ENCODE measurements at regions not wholly inside any gene's neighbourhood (a gene's known extent, or its start where the extent isn't known, plus 50 kb on each side); places are given as distances from the start of the nearest gene placed in this dataset.

- Histone ChIP-seq H3K4me2 (ENCODE audit: insufficient read depth, insufficient read length, low read length) (no peak overlapping the region), H3K9ac (ENCODE audit: extremely low read depth, insufficient read length, low read length) (no peak overlapping the region), H3K18ac (ENCODE audit: insufficient read length, low read depth, low read length) (no peak overlapping the region), H3K4me1 (ENCODE audit: insufficient read depth, low read length) (no peaks in the 10 kb centered on the region), H2AK5ac (ENCODE audit: insufficient read length, low read length) (no peak overlapping the region), H3K79me2 (ENCODE audit: insufficient read depth, low read length) (no peaks in the 10 kb centered on the region), H2BK15ac (ENCODE audit: low read depth, low read length) (no peak overlapping the region), H4K20me1 (ENCODE audit: control insufficient read depth, insufficient read depth, insufficient read length) (no peaks in the 10 kb centered on the region), H3K27ac (ENCODE audit: insufficient read length, low read depth, low read length) (no peak overlapping the region), H2AFZ (ENCODE audit: low read length) (no peak overlapping the region), H2BK12ac (ENCODE audit: insufficient read length, low read depth, low read length) (no peak overlapping the region), H4K5ac (ENCODE audit: insufficient read length, low read depth, low read length) (no peak overlapping the region), H3K79me1 (ENCODE audit: insufficient read depth, low read depth, low read length, poor library complexity, severe bottlenecking) (no peaks in the 10 kb centered on the region), H2BK120ac (ENCODE audit: low read depth, low read length, poor library complexity, severe bottlenecking) (no peak overlapping the region), H2BK20ac (ENCODE audit: low read depth, low read length, poor library complexity, severe bottlenecking) (no peak overlapping the region), H3K14ac (ENCODE audit: insufficient read depth, low read length) (no peak overlapping the region), H3K9me3 (ENCODE audit: control insufficient read depth, low read depth, low read length) (no peaks in the 10 kb centered on the region), H3K4ac (ENCODE audit: low read depth, low read length) (no peak overlapping the region), H3T11ph (ENCODE audit: low read length) (no peak overlapping the region), H3K27me3 (ENCODE audit: insufficient read depth, low read length) (no peaks in the 10 kb centered on the region), H4K91ac (ENCODE audit: insufficient read length, low read depth, low read length) (no peak overlapping the region), H3K23me2 (ENCODE audit: insufficient read length, low read depth, low read length, poor library complexity, severe bottlenecking) (no peaks in the 10 kb centered on the region), H2BK5ac (ENCODE audit: insufficient read length, low read length) (no peak overlapping the region), H4K8ac (replicated peaks; ENCODE audit: insufficient read length, low read depth, low read length) (no peak overlapping the region), H3K56ac (ENCODE audit: insufficient read length, low read depth, low read length) (no peak overlapping the region), H3K23ac (ENCODE audit: insufficient read length, low read depth, low read length) (no peak overlapping the region)
- Mint-ChIP-seq H3K27ac (no peak overlapping the region), H3K36me3 (ENCODE audit: insufficient read depth in 1 of 3, low read depth in 3 of 3) (no peaks in the 10 kb centered on the region), H3K27me3 (ENCODE audit: low read depth) (peaks cover 7% of the 10 kb centered on the region), H3K9me3 (peaks cover 0 to 2% of the 10 kb centered on the region in 2 experiments; a peak in 1 of 5 replicates), H3K4me3 (no peak overlapping the region), H3K4me1 (no peaks in the 10 kb centered on the region)
- TF ChIP-seq, protein P1, sequence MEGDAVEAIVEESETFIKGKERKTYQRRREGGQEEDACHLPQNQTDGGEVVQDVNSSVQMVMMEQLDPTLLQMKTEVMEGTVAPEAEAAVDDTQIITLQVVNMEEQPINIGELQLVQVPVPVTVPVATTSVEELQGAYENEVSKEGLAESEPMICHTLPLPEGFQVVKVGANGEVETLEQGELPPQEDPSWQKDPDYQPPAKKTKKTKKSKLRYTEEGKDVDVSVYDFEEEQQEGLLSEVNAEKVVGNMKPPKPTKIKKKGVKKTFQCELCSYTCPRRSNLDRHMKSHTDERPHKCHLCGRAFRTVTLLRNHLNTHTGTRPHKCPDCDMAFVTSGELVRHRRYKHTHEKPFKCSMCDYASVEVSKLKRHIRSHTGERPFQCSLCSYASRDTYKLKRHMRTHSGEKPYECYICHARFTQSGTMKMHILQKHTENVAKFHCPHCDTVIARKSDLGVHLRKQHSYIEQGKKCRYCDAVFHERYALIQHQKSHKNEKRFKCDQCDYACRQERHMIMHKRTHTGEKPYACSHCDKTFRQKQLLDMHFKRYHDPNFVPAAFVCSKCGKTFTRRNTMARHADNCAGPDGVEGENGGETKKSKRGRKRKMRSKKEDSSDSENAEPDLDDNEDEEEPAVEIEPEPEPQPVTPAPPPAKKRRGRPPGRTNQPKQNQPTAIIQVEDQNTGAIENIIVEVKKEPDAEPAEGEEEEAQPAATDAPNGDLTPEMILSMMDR (conservative IDR thresholded peaks at IDR 0.05) = no peak
- DNase-seq = no peak
Observed at GRCh38 chr14:36397357-36397756, 76.9 kb upstream of the MBIP start.
